Right lobe of liver (tissue), 4 donors: ENCODE measurements at regions not wholly inside any gene's neighbourhood (a gene's known extent, or its start where the extent isn't known, plus 50 kb on each side); places are given as distances from the start of the nearest gene placed in this dataset.

Source experiments
- POLR2A ChIP-seq: fragments of 450-650 bp; IDR thresholded peaks from one replicate; pipeline ENCODE4 v1.6.1; 2017; ENCODE audit warnings: antibody characterized with exemption, mild to moderate bottlenecking
- TF ChIP-seq, protein P1 (sequence below), 4 donors: fragments of 200-600 bp in 3 of 4; fragments of 450-650 bp in 1 of 4; IDR thresholded peaks; one replicate each; pipeline versions ENCODE4 v1.5.1 to v1.8.0; 2016 to 2022; ENCODE audit warnings: antibody characterized with exemption in 4 of 4, mild to moderate bottlenecking in 2 of 4
- donor health status: DM: no; HTN: no; CAD: no.
- donor health status: DM: no; HTN: no; CAD: no.
- donor health status: DM: no; HTN: yes; CAD: no.

DNA sequence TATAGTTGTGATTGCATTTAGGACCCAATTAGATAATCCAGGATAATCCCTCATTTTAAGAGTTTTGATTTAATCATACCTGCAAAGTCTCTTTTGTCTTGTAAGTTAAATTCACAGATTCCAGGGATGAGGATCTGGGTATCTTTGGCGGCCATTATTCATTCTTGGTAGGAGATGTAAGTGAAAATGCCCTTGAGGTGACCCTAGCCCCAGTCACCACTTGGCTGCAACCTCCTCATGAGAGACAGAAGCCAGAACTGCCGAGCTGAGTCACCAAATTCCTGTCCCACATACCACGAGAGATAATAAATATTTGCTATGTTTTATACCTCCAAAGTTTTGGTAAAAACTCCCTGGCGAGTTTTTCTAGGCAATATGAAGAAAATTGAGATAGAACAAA is 389.4 kb downstream of the RFC3 start:
- TF ChIP-seq POLR2A, result no peak
- TF ChIP-seq, protein P1, sequence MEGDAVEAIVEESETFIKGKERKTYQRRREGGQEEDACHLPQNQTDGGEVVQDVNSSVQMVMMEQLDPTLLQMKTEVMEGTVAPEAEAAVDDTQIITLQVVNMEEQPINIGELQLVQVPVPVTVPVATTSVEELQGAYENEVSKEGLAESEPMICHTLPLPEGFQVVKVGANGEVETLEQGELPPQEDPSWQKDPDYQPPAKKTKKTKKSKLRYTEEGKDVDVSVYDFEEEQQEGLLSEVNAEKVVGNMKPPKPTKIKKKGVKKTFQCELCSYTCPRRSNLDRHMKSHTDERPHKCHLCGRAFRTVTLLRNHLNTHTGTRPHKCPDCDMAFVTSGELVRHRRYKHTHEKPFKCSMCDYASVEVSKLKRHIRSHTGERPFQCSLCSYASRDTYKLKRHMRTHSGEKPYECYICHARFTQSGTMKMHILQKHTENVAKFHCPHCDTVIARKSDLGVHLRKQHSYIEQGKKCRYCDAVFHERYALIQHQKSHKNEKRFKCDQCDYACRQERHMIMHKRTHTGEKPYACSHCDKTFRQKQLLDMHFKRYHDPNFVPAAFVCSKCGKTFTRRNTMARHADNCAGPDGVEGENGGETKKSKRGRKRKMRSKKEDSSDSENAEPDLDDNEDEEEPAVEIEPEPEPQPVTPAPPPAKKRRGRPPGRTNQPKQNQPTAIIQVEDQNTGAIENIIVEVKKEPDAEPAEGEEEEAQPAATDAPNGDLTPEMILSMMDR (IDR thresholded peaks at IDR 0.05), result no peak
